ENCODE measurements at regions not wholly inside any gene's neighbourhood (a gene's known extent, or its start where the extent isn't known, plus 50 kb on each side); places are given as distances from the start of the nearest gene placed in this dataset.
"Not testable (repeated sequence)": the region's sequence is repeated elsewhere in the genome, so short reads cannot be mapped to it uniquely, and the experiment has no call there.

- H3K4me1 Mint-ChIP-seq; CTCF ChIA-PET; H3K27ac Mint-ChIP-seq; H3K9me3 Mint-ChIP-seq (ENCODE audit: low read depth); DNase-seq; H3K36me3 Mint-ChIP-seq; ATAC-seq; H3K4me3 Mint-ChIP-seq: not testable (repeated sequence)
- peaks cover 14% of the 10 kb centered on the region for H3K27me3 Mint-ChIP-seq
Observed at GRCh38 chr9:68593760-68594159, 53.1 kb upstream of the TMEM252 start.

- Mint-ChIP-seq H3K27ac (no peak overlapping the region), H3K36me3 (no peaks in the 10 kb centered on the region), H3K27me3 (peaks cover 18% of the 10 kb centered on the region), H3K4me1 (no peaks in the 10 kb centered on the region), H3K9me3 (ENCODE audit: low read depth) (peaks cover 4% of the 10 kb centered on the region), H3K4me3 (no peak overlapping the region)
- CTCF ChIA-PET: no interaction called here
- DNase-seq: no peak
- no peak for ATAC-seq
Observed at GRCh38 chr9:68595868-68596267, 55.2 kb upstream of the TMEM252 start.

- Mint-ChIP-seq H3K4me3 (no peak overlapping the region), H3K4me1 (no peaks in the 10 kb centered on the region), H3K27me3 (peaks cover 18% of the 10 kb centered on the region), H3K36me3 (no peaks in the 10 kb centered on the region), H3K9me3 (ENCODE audit: low read depth) (no peaks in the 10 kb centered on the region), H3K27ac (no peak overlapping the region)
- DNase-seq (no peak), ATAC-seq (no peak)
- CTCF ChIA-PET: no interaction called here
Observed at GRCh38 chr9:68597362-68597997, 56.8 kb upstream of the TMEM252 start.

- H3K27ac Mint-ChIP-seq: no peak overlapping the region
- H3K4me1 Mint-ChIP-seq: no peaks in the 10 kb centered on the region
- H3K9me3 Mint-ChIP-seq (ENCODE audit: low read depth): no peaks in the 10 kb centered on the region
- DNase-seq (no peak), ATAC-seq (no peak)
- peaks cover 26% of the 10 kb centered on the region for H3K27me3 Mint-ChIP-seq
- no peaks in the 10 kb centered on the region for H3K36me3 Mint-ChIP-seq
- no peak overlapping the region for H3K4me3 Mint-ChIP-seq
- CTCF ChIA-PET: interaction anchor here (0.6 kb wide), 1 partner anchor 413 kb away, joined by 3 read pairs; no protein-coding TSS in a partner anchor
Observed at GRCh38 chr9:68599826-68600225, 59.1 kb upstream of the TMEM252 start.

- DNase-seq: no peak
- CTCF ChIA-PET: no interaction called here
- no peak overlapping the region for H3K4me3 Mint-ChIP-seq
- peaks cover 26% of the 10 kb centered on the region for H3K27me3 Mint-ChIP-seq
- no peak overlapping the region for H3K27ac Mint-ChIP-seq
- ATAC-seq: no peak
- no peaks in the 10 kb centered on the region for H3K4me1 Mint-ChIP-seq
- H3K36me3 Mint-ChIP-seq: no peaks in the 10 kb centered on the region
- H3K9me3 Mint-ChIP-seq (ENCODE audit: low read depth): no peaks in the 10 kb centered on the region
Observed at GRCh38 chr9:68601081-68601480, 60.4 kb upstream of the TMEM252 start.

- ATAC-seq: no peak
Observed at GRCh38 chr9:68603371-68603770, 62.7 kb upstream of the TMEM252 start.

GRCh38 chr9:68608763-68609162 is 68.1 kb upstream of the TMEM252 start:
- Mint-ChIP-seq H3K4me1 (no peaks in the 10 kb centered on the region), H3K9me3 (ENCODE audit: low read depth) (no peaks in the 10 kb centered on the region), H3K27ac (no peak overlapping the region), H3K4me3 (no peak overlapping the region), H3K36me3 (no peaks in the 10 kb centered on the region), H3K27me3 (peaks cover 12% of the 10 kb centered on the region)
- CTCF ChIA-PET: no interaction called here
- no peak for DNase-seq
- no peak for ATAC-seq

More at GRCh38 chr9:68603371-68603770, 62.7 kb upstream of the TMEM252 start:
- H3K9me3 Mint-ChIP-seq (ENCODE audit: low read depth): no peaks in the 10 kb centered on the region
- H3K36me3 Mint-ChIP-seq: no peaks in the 10 kb centered on the region
- no peak for DNase-seq
- no peaks in the 10 kb centered on the region for H3K4me1 Mint-ChIP-seq
- no peak overlapping the region for H3K4me3 Mint-ChIP-seq
- CTCF ChIA-PET: no interaction called here
- peaks cover 26% of the 10 kb centered on the region for H3K27me3 Mint-ChIP-seq
- H3K27ac Mint-ChIP-seq: no peak overlapping the region

GRCh38 chr9:68609901-68610415 is 69.3 kb upstream of the TMEM252 start:
- H3K4me1 Mint-ChIP-seq: no peaks in the 10 kb centered on the region
- H3K4me3 Mint-ChIP-seq: no peak overlapping the region
- H3K27me3 Mint-ChIP-seq: peaks cover 7% of the 10 kb centered on the region
- no peak overlapping the region for H3K27ac Mint-ChIP-seq
- DNase-seq: no peak
- peaks cover 2% of the 10 kb centered on the region for H3K9me3 Mint-ChIP-seq (ENCODE audit: low read depth)
- ATAC-seq: no peak
- no peaks in the 10 kb centered on the region for H3K36me3 Mint-ChIP-seq
- CTCF ChIA-PET: no interaction called here

GRCh38 chr9:68614121-68614520 is 73.4 kb upstream of the TMEM252 start:
- H3K9me3 Mint-ChIP-seq (ENCODE audit: low read depth): peaks cover 8% of the 10 kb centered on the region
- no peak overlapping the region for H3K4me3 Mint-ChIP-seq
- CTCF ChIA-PET: no interaction called here
- H3K27ac Mint-ChIP-seq: no peak overlapping the region
- H3K36me3 Mint-ChIP-seq: no peaks in the 10 kb centered on the region
- no peaks in the 10 kb centered on the region for H3K4me1 Mint-ChIP-seq
- ATAC-seq (no peak), DNase-seq (no peak)
- peaks cover 3% of the 10 kb centered on the region for H3K27me3 Mint-ChIP-seq

- H3K27me3 Mint-ChIP-seq; H3K4me3 Mint-ChIP-seq; H3K9me3 Mint-ChIP-seq (ENCODE audit: low read depth); H3K36me3 Mint-ChIP-seq; CTCF ChIA-PET; ATAC-seq; H3K27ac Mint-ChIP-seq; H3K4me1 Mint-ChIP-seq; DNase-seq: not testable (repeated sequence)
Observed at GRCh38 chr9:68617011-68617410, 76.3 kb upstream of the TMEM252 start.

GRCh38 chr9:68619072-68619471 is 78.4 kb upstream of the TMEM252 start:
- Mint-ChIP-seq H3K4me1 (no peaks in the 10 kb centered on the region), H3K27me3 (peaks cover 5% of the 10 kb centered on the region), H3K36me3 (no peaks in the 10 kb centered on the region), H3K4me3 (no peak overlapping the region), H3K9me3 (ENCODE audit: low read depth) (peaks cover 8% of the 10 kb centered on the region), H3K27ac (no peak overlapping the region)
- ATAC-seq (no peak), DNase-seq (no peak)
- CTCF ChIA-PET: no interaction called here

GRCh38 chr9:68619636-68620035 is 79.0 kb upstream of the TMEM252 start:
- Mint-ChIP-seq H3K27ac (no peak overlapping the region), H3K27me3 (peaks cover 5% of the 10 kb centered on the region)
- CTCF ChIA-PET: no interaction called here

GRCh38 chr9:68625559-68625958 is 79.5 kb upstream of the PIP5K1B start:
- ATAC-seq (no peak), DNase-seq (no peak)
- Mint-ChIP-seq H3K4me3 (no peak overlapping the region), H3K27ac (no peak overlapping the region), H3K27me3 (no peaks in the 10 kb centered on the region), H3K4me1 (no peaks in the 10 kb centered on the region), H3K36me3 (no peaks in the 10 kb centered on the region), H3K9me3 (ENCODE audit: low read depth) (no peaks in the 10 kb centered on the region)
- CTCF ChIA-PET: no interaction called here

More at GRCh38 chr9:68619636-68620035, 79.0 kb upstream of the TMEM252 start:
- Mint-ChIP-seq H3K4me1 (no peaks in the 10 kb centered on the region), H3K36me3 (no peaks in the 10 kb centered on the region), H3K9me3 (ENCODE audit: low read depth) (peaks cover 7% of the 10 kb centered on the region), H3K4me3 (no peak overlapping the region)
- ATAC-seq: no peak
- no peak for DNase-seq

GRCh38 chr9:68626526-68626925 is 78.5 kb upstream of the PIP5K1B start:
- no peaks in the 10 kb centered on the region for H3K9me3 Mint-ChIP-seq (ENCODE audit: low read depth)
- H3K27me3 Mint-ChIP-seq: peaks cover under 1% of the 10 kb centered on the region
- no peaks in the 10 kb centered on the region for H3K4me1 Mint-ChIP-seq
- H3K36me3 Mint-ChIP-seq: no peaks in the 10 kb centered on the region
- no peak overlapping the region for H3K27ac Mint-ChIP-seq
- CTCF ChIA-PET: no interaction called here
- no peak overlapping the region for H3K4me3 Mint-ChIP-seq
- ATAC-seq (no peak), DNase-seq (no peak)

- H3K4me3 Mint-ChIP-seq: no peak overlapping the region
- CTCF ChIA-PET: no interaction called here
- H3K27me3 Mint-ChIP-seq: peaks cover 3% of the 10 kb centered on the region
- DNase-seq (no peak), ATAC-seq (no peak)
- no peaks in the 10 kb centered on the region for H3K4me1 Mint-ChIP-seq
- H3K36me3 Mint-ChIP-seq: no peaks in the 10 kb centered on the region
- no peak overlapping the region for H3K27ac Mint-ChIP-seq
- H3K9me3 Mint-ChIP-seq (ENCODE audit: low read depth): no peaks in the 10 kb centered on the region
Observed at GRCh38 chr9:68627104-68627503, 77.9 kb upstream of the PIP5K1B start.
